Keratinocyte (primary cell): ENCODE measurements at regions not wholly inside any gene's neighbourhood (a gene's known extent, or its start where the extent isn't known, plus 50 kb on each side); places are given as distances from the start of the nearest gene placed in this dataset.

Experiments
- DNase-seq: peaks from one replicate; pipeline ENCODE4 v3.0.0-alpha.2; 2011; ENCODE audit warnings: low read depth, missing footprints, low spot score
- FAIRE-seq: peaks from 2 replicates; lab custom pipeline; 2011; peaks lifted over from hg19 to GRCh38; lab: Jason Lieb, UNC
- H2AFZ ChIP-seq: 2 replicates; pipeline ENCODE4 v1.6.0; 2012; ENCODE audit warnings: low read length, control low read depth, inconsistent platforms; ENCODE audit not compliant: control insufficient read depth
- H3K27ac ChIP-seq: 2 replicates; pipeline ENCODE4 v1.5.1; 2011; ENCODE audit warnings: low read length; ENCODE audit not compliant: control insufficient read depth, insufficient read depth
- H3K27me3 ChIP-seq: 3 replicates; pipeline ENCODE4 v1.6.0; 2011; ENCODE audit warnings: low read length; ENCODE audit not compliant: control insufficient read depth, insufficient read depth; ENCODE audit errors: extremely low read depth
- H3K36me3 ChIP-seq, 2 experiments: 2 replicates in 1 of 2; 3 replicates in 1 of 2; pipeline ENCODE4 v1.5.1; 2011; ENCODE audit warnings: low read length in 2 of 2, mild to moderate bottlenecking in 1 of 2; ENCODE audit not compliant: control insufficient read depth in 2 of 2, insufficient read depth in 2 of 2; ENCODE audit errors: extremely low read depth in 1 of 2
- H3K4me1 ChIP-seq: 3 replicates; pipeline ENCODE4 v1.5.1; 2011; ENCODE audit warnings: low read length; ENCODE audit not compliant: control insufficient read depth, insufficient read depth; ENCODE audit errors: extremely low read depth
- H3K4me2 ChIP-seq: 3 replicates; pipeline ENCODE4 v1.6.0; 2011; ENCODE audit warnings: low read depth, low read length; ENCODE audit not compliant: control insufficient read depth, insufficient read depth; ENCODE audit errors: extremely low read depth
- H3K4me3 ChIP-seq, 3 experiments: fragments of 200-600 bp in 1 of 3; sonication (generic) in 1 of 3; 2 replicates in 2 of 3; 3 replicates in 1 of 3; pipeline ENCODE4 v1.5.1; 2011 to 2016; ENCODE audit warnings: low read length in 3 of 3, mild to moderate bottlenecking in 3 of 3, control low read depth in 2 of 3, inconsistent platforms in 1 of 3, low read depth in 1 of 3, mixed read lengths in 1 of 3, mixed run types in 1 of 3, moderate library complexity in 1 of 3; ENCODE audit not compliant: control insufficient read depth in 2 of 3, insufficient read depth in 2 of 3; ENCODE audit errors: extremely low read depth in 1 of 3
- H3K79me2 ChIP-seq: 2 replicates; pipeline ENCODE4 v1.6.0; 2012; ENCODE audit warnings: low read length; ENCODE audit not compliant: control insufficient read depth, insufficient read depth
- H3K9ac ChIP-seq: 3 replicates; pipeline ENCODE4 v1.6.0; 2011; ENCODE audit warnings: low read length; ENCODE audit not compliant: control insufficient read depth, insufficient read depth; ENCODE audit errors: extremely low read depth
- H3K9me1 ChIP-seq: 3 replicates; pipeline ENCODE4 v1.6.0; 2011; ENCODE audit warnings: low read length; ENCODE audit not compliant: control insufficient read depth, insufficient read depth; ENCODE audit errors: extremely low read depth
- H3K9me3 ChIP-seq: 2 replicates; pipeline ENCODE4 v1.5.1; 2012; ENCODE audit warnings: low read depth, low read length; ENCODE audit not compliant: control insufficient read depth
- H4K20me1 ChIP-seq: 3 replicates; pipeline ENCODE4 v1.6.0; 2011; ENCODE audit warnings: low read length; ENCODE audit not compliant: control insufficient read depth, insufficient read depth; ENCODE audit errors: extremely low read depth
- EZH2 ChIP-seq: IDR thresholded peaks from one replicate; pipeline ENCODE4 v1.6.1; 2012; ENCODE audit warnings: inconsistent platforms, mild to moderate bottlenecking, low read length, moderate library complexity
- dilution Hi-C: fragments of 300-500 bp; cut with MboI; formaldehyde crosslinking; loops from one replicate; pipeline ENCODE4 v1.7.0; 2020; ENCODE audit warnings: low sequenced_read_pairs; ENCODE audit not compliant: extremely low pct_ligation_motif_present
- TF ChIP-seq, protein P1 (sequence below), 3 experiments: IDR thresholded peaks in 1 of 3; conservative IDR thresholded peaks in 1 of 3; optimal IDR thresholded peaks in 1 of 3; 2 replicates in 2 of 3; 3 replicates in 1 of 3; pipeline versions ENCODE3 to v1.5.1; 2011; ENCODE audit warnings: low read length in 3 of 3, mild to moderate bottlenecking in 3 of 3, moderate library complexity in 2 of 3, control low read depth in 1 of 3, inconsistent platforms in 1 of 3; ENCODE audit not compliant: insufficient read depth in 2 of 3; ENCODE audit errors: extremely low read depth in 1 of 3

DNA sequence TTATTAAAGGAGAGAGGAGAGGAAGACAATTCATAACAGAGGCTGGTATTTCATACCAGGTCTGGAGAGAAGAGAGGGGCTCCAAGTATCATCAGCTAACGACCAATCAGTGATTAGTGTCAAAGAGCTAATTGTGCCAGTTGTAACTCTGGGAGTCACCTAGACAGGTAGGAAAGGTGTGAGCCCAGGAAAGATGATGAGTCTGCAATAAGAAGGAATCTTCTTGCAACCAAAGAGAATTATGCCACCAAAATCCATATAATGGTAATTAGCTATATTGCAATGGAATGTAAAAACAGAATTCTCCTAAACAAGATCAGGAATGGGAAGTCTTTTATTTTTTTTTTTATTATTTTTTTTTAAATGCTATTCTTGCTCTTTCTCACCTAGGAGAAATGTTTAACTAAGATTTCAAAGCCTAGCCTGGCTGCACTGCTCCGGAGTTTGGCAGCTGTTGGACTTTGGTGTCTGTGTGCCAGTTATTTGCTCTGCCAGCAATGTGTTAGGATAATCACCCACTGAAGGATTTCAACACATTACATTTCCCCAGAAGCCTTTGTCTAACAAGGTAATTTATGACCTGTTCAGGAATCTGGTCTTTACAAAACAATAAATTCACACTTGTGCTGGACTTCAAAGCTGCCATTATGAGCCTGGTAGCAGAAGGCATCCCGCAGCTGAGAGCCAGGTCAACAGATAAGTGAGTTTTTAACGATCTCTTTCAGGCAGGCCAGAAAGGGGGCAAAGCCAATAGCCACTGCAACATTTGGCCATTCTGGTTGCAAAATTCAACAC lies 89.4 kb downstream of the FOXB1 start:
- no peak overlapping the region for H2AFZ ChIP-seq

DNA sequence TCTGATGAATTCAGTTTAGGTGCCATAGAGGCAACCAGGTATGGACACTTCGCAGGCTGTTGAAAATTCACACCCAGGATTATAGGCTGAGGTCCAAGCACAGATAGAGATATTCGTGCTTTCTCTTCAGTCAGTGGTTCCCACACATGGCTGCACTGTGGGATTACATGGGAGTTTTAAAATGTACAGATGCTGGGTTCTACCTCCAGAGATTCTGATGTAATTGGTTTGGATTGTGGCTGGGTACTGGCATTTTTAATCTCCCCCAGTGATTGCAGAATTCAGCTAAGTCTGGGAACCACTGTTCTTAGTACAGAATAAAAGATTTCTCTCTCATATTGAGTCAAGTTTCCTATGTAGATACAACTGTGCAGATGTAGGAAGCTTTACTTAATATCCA lies 91.6 kb downstream of the FOXB1 start:
- H3K4me3 ChIP-seq: no peak overlapping the region
- H3K4me2 ChIP-seq: no peak overlapping the region
- no peak overlapping the region for H3K27ac ChIP-seq
- no peaks in the 10 kb centered on the region for H3K79me2 ChIP-seq
- H3K4me1 ChIP-seq: peaks cover 14% of the 10 kb centered on the region
- no peak for TF ChIP-seq EZH2
- TF ChIP-seq, protein P1, sequence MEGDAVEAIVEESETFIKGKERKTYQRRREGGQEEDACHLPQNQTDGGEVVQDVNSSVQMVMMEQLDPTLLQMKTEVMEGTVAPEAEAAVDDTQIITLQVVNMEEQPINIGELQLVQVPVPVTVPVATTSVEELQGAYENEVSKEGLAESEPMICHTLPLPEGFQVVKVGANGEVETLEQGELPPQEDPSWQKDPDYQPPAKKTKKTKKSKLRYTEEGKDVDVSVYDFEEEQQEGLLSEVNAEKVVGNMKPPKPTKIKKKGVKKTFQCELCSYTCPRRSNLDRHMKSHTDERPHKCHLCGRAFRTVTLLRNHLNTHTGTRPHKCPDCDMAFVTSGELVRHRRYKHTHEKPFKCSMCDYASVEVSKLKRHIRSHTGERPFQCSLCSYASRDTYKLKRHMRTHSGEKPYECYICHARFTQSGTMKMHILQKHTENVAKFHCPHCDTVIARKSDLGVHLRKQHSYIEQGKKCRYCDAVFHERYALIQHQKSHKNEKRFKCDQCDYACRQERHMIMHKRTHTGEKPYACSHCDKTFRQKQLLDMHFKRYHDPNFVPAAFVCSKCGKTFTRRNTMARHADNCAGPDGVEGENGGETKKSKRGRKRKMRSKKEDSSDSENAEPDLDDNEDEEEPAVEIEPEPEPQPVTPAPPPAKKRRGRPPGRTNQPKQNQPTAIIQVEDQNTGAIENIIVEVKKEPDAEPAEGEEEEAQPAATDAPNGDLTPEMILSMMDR (optimal IDR thresholded peaks at IDR 0.05 in 1 of 3, IDR thresholded peaks at IDR 0.05 in 1 of 3, conservative IDR thresholded peaks at IDR 0.05 in 1 of 3; ENCODE audit: extremely low read depth in 1 of 3, insufficient read depth in 2 of 3, low read length in 3 of 3): no peak
- H3K9me3 ChIP-seq: no peaks in the 10 kb centered on the region
- no peak for DNase-seq
- H3K9ac ChIP-seq: no peak overlapping the region
- dilution Hi-C loops: no loop called here
- H3K27me3 ChIP-seq: no peaks in the 10 kb centered on the region
- H3K36me3 ChIP-seq: no peaks in the 10 kb centered on the region
- no peak overlapping the region for H2AFZ ChIP-seq
- no peak for FAIRE-seq
- no peaks in the 10 kb centered on the region for H3K9me1 ChIP-seq
- no peaks in the 10 kb centered on the region for H4K20me1 ChIP-seq

More for the DNA sequence above, 89.4 kb downstream of the FOXB1 start:
- dilution Hi-C loops: no loop called here
- FAIRE-seq (peak; percentile 23), DNase-seq (no peak)
- Histone ChIP-seq H3K36me3 (no peaks in the 10 kb centered on the region), H3K4me3 (no peak overlapping the region), H3K9ac (no peak overlapping the region), H4K20me1 (no peaks in the 10 kb centered on the region), H3K27ac (no peak overlapping the region), H3K4me1 (peaks cover 19% of the 10 kb centered on the region), H3K9me3 (no peaks in the 10 kb centered on the region), H3K27me3 (no peaks in the 10 kb centered on the region), H3K79me2 (no peaks in the 10 kb centered on the region), H3K9me1 (no peaks in the 10 kb centered on the region), H3K4me2 (no peak overlapping the region)
- TF ChIP-seq, protein P1 (optimal IDR thresholded peaks at IDR 0.05 in 1 of 3, IDR thresholded peaks at IDR 0.05 in 1 of 3, conservative IDR thresholded peaks at IDR 0.05 in 1 of 3; ENCODE audit: extremely low read depth in 1 of 3, insufficient read depth in 2 of 3, low read length in 3 of 3): no peak
- no peak for TF ChIP-seq EZH2
